ENCODE measurements at regions not wholly inside any gene's neighbourhood (a gene's known extent, or its start where the extent isn't known, plus 50 kb on each side); places are given as distances from the start of the nearest gene placed in this dataset.

DNA sequence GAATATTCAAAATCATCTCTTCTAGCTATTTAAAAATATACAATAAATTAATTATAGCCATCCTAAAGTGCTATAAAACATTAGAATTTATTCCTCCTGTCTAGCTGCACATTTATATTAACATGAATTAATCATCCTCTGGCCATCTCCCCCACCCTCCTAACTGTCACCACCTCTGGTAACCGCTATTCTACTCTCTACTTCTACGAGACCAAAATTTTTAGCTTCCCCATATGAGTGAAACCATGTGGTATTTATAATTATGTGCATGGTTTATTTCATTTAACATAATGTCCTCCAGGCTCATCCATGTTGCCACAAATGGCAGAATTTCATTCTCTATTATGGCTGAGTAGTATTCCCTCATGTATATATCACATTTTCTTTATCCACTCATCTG is 265.2 kb downstream of the COG6 start:
- TF ChIP-seq CTCF (IDR thresholded peaks at IDR 0.05; ENCODE audit: partially characterized antibody, unreplicated experiment): no peak
- no peak for DNase-seq
- Mint-ChIP-seq H3K36me3 (ENCODE audit: unreplicated experiment) (peaks cover 8% of the 10 kb centered on the region), H3K4me3 (ENCODE audit: unreplicated experiment) (no peak overlapping the region), H3K9me3 (ENCODE audit: unreplicated experiment) (no peaks in the 10 kb centered on the region), H3K27me3 (ENCODE audit: unreplicated experiment) (no peaks in the 10 kb centered on the region), H3K4me1 (ENCODE audit: low read depth, unreplicated experiment) (peaks cover 3% of the 10 kb centered on the region), H3K27ac (ENCODE audit: unreplicated experiment) (no peak overlapping the region)

- Mint-ChIP-seq H3K27me3 (ENCODE audit: unreplicated experiment) (peaks cover 2% of the 10 kb centered on the region), H3K4me1 (ENCODE audit: low read depth, unreplicated experiment) (no peaks in the 10 kb centered on the region), H3K27ac (ENCODE audit: unreplicated experiment) (no peak overlapping the region), H3K4me3 (ENCODE audit: unreplicated experiment) (no peak overlapping the region), H3K36me3 (ENCODE audit: unreplicated experiment) (peaks cover 8% of the 10 kb centered on the region), H3K9me3 (ENCODE audit: unreplicated experiment) (peaks cover 2% of the 10 kb centered on the region)
- DNase-seq: no peak
- no peak for TF ChIP-seq CTCF (IDR thresholded peaks at IDR 0.05; ENCODE audit: partially characterized antibody, unreplicated experiment)
These were observed 270.9 kb downstream of the COG6 start for GRCh38 chr13:39926345-39926744.

DNA sequence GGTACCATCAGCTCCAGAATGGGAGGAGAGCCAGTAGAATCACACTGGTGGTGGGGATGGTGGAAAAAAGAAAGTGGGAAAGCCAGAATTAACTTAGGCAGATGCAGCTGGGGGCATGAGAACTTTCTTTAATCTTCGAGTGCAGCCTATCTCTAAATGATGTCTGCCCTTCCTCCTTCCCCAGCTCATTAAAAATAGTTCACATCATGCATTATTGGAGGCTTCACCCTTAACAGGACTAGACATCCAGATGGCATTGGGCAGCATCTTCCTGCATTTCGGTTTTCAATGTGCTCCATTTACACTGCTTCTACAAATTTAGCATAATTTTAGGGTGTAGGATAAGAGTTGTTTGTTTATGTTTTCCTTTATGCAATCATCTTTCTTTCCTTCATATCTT is 272.8 kb downstream of the COG6 start:
- H3K9me3 Mint-ChIP-seq (ENCODE audit: unreplicated experiment): peaks cover 2% of the 10 kb centered on the region

GRCh38 chr13:39929583-39929982 is 274.1 kb downstream of the COG6 start:
- TF ChIP-seq CTCF (IDR thresholded peaks at IDR 0.05; ENCODE audit: partially characterized antibody, unreplicated experiment): no peak
- Mint-ChIP-seq H3K36me3 (ENCODE audit: unreplicated experiment) (no peaks in the 10 kb centered on the region), H3K27me3 (ENCODE audit: unreplicated experiment) (peaks cover 3% of the 10 kb centered on the region), H3K27ac (ENCODE audit: unreplicated experiment) (no peak overlapping the region), H3K4me1 (ENCODE audit: low read depth, unreplicated experiment) (no peaks in the 10 kb centered on the region), H3K4me3 (ENCODE audit: unreplicated experiment) (no peak overlapping the region), H3K9me3 (ENCODE audit: unreplicated experiment) (peaks cover 2% of the 10 kb centered on the region)
- DNase-seq: no peak

More for the DNA sequence above, 272.8 kb downstream of the COG6 start:
- Mint-ChIP-seq H3K36me3 (ENCODE audit: unreplicated experiment) (no peaks in the 10 kb centered on the region), H3K27me3 (ENCODE audit: unreplicated experiment) (peaks cover 2% of the 10 kb centered on the region), H3K27ac (ENCODE audit: unreplicated experiment) (no peak overlapping the region), H3K4me1 (ENCODE audit: low read depth, unreplicated experiment) (no peaks in the 10 kb centered on the region), H3K4me3 (ENCODE audit: unreplicated experiment) (no peak overlapping the region)
- TF ChIP-seq CTCF (IDR thresholded peaks at IDR 0.05; ENCODE audit: partially characterized antibody, unreplicated experiment): no peak
- DNase-seq: no peak

GRCh38 chr13:39930060-39930459 is 274.6 kb downstream of the COG6 start:
- Mint-ChIP-seq H3K27ac (ENCODE audit: unreplicated experiment) (no peak overlapping the region), H3K27me3 (ENCODE audit: unreplicated experiment) (peaks cover 3% of the 10 kb centered on the region), H3K9me3 (ENCODE audit: unreplicated experiment) (peaks cover 2% of the 10 kb centered on the region), H3K4me1 (ENCODE audit: low read depth, unreplicated experiment) (no peaks in the 10 kb centered on the region), H3K4me3 (ENCODE audit: unreplicated experiment) (no peak overlapping the region), H3K36me3 (ENCODE audit: unreplicated experiment) (no peaks in the 10 kb centered on the region)
- no peak for TF ChIP-seq CTCF (IDR thresholded peaks at IDR 0.05; ENCODE audit: partially characterized antibody, unreplicated experiment)
- DNase-seq: no peak

Measured in glutamatergic neuron (in vitro differentiated cells).